GM06990 (cell line): ENCODE measurements at regions not wholly inside any gene's neighbourhood (a gene's known extent, or its start where the extent isn't known, plus 50 kb on each side); places are given as distances from the start of the nearest gene placed in this dataset.
"Not testable (repeated sequence)": the region's sequence is repeated elsewhere in the genome, so short reads cannot be mapped to it uniquely, and the experiment has no call there.

ENCODE experiments used
- DNase-seq: peaks from one replicate; pipeline ENCODE4 v3.0.0-alpha.2; 2011; ENCODE audit not compliant: insufficient read length; ENCODE audit errors: extremely low read depth
- H3K27me3 ChIP-seq: replicated peaks from 2 replicates; pipeline ENCODE4 v1.6.0; 2011; ENCODE audit warnings: low read length; ENCODE audit not compliant: control insufficient read depth, insufficient read depth
- H3K36me3 ChIP-seq: 2 replicates; pipeline ENCODE4 v1.5.1; 2011; ENCODE audit warnings: low read length; ENCODE audit not compliant: control insufficient read depth, insufficient read depth
- H3K4me3 ChIP-seq: replicated peaks from 2 replicates; pipeline ENCODE4 v1.5.1; 2011; ENCODE audit warnings: low read depth, mild to moderate bottlenecking, control low read depth, low read length
- TF ChIP-seq, protein P1 (sequence below): IDR thresholded peaks from 2 replicates; pipeline ENCODE4 v1.5.1; 2011; ENCODE audit warnings: low read length, control low read depth, mild to moderate bottlenecking, inconsistent platforms; ENCODE audit not compliant: insufficient read depth, poor library complexity, severe bottlenecking

DNA sequence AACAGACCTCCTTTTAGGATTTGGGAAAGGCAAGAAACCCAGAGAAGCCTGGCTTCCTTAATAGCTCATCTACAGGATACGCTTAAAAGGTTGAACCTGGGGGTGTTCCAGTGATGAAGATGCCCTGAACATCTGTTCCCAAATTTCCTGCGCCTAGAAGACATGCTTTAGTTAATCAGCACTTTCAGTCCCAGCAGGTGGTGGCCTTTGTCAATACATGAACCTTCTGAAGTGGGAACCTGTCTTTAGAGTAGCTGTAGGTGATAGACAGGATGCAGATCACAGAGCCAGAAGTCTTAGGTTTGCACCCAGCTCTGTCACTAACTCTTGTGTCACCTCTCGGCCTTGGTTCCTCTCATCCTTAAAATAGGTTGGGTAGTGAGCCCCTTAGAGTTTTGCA lies 149.7 kb upstream of the SYNPR start:
- TF ChIP-seq, protein P1, sequence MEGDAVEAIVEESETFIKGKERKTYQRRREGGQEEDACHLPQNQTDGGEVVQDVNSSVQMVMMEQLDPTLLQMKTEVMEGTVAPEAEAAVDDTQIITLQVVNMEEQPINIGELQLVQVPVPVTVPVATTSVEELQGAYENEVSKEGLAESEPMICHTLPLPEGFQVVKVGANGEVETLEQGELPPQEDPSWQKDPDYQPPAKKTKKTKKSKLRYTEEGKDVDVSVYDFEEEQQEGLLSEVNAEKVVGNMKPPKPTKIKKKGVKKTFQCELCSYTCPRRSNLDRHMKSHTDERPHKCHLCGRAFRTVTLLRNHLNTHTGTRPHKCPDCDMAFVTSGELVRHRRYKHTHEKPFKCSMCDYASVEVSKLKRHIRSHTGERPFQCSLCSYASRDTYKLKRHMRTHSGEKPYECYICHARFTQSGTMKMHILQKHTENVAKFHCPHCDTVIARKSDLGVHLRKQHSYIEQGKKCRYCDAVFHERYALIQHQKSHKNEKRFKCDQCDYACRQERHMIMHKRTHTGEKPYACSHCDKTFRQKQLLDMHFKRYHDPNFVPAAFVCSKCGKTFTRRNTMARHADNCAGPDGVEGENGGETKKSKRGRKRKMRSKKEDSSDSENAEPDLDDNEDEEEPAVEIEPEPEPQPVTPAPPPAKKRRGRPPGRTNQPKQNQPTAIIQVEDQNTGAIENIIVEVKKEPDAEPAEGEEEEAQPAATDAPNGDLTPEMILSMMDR: no peak
- Histone ChIP-seq H3K36me3 (no peaks in the 10 kb centered on the region), H3K4me3 (no peak overlapping the region), H3K27me3 (no peaks in the 10 kb centered on the region)
- DNase-seq: no peak

DNA sequence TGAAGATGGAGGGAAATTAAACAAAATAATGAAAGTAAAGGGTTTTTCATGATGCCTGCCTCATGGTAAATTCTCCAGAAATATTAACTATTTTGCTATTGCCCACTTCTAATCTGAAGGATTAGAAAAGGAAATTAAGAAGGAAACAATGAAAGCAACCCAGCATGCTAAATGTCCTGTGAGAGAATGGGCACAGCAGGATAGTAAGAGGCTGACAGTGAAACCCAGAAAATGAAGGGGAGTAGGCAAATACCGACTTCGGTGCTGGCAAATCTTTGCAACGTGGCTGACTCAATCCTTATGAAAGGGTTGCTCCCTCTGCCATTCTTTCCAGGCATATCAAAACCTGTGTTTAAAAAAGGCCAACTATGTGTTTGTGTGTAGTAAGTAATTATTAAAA lies 147.5 kb upstream of the SYNPR start:
- H3K27me3 ChIP-seq: no peaks in the 10 kb centered on the region
- no peak overlapping the region for H3K4me3 ChIP-seq
- DNase-seq: no peak
- TF ChIP-seq, protein P1: no peak
- H3K36me3 ChIP-seq: no peaks in the 10 kb centered on the region

DNA sequence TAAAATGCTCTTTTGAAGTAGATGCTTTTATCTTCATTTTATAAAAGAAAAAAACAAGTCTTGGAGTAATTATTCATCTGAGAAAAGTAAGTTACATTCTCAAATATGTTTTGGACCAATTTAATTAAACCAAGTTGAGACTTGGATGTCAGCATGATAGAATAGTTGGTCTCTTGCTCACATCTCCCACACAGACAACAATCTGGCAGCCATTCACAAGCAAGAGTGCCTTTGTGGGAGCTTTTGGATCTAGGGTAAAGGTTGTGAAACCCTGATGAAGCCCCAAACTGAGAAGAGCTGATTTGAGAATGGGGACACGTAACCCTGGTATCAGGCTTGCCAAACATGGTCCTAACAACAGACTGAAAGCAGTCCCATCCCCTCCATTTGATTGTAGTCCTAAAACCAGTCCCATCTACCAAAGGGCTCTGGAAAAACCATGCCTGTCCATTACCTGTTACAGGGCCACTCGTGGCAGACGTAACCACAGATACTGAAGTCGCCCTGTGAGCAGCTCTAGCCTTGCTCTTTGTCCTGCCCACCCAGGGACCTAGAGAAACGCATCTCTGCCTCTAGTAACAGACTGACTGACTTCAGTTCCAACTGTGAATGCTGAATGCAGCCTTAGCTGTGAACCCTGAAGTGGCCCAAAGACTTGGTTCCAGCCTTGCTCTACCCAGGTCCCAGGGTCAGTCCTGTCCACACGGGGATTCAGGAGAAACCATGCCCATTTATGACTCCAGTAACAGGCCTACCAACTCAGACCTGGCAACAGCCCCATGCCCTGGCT lies 145.5 kb upstream of the SYNPR start:
- Histone ChIP-seq H3K27me3 (no peaks in the 10 kb centered on the region), H3K4me3 (no peak overlapping the region), H3K36me3 (no peaks in the 10 kb centered on the region)
- no peak for DNase-seq
- TF ChIP-seq, protein P1: no peak

DNA sequence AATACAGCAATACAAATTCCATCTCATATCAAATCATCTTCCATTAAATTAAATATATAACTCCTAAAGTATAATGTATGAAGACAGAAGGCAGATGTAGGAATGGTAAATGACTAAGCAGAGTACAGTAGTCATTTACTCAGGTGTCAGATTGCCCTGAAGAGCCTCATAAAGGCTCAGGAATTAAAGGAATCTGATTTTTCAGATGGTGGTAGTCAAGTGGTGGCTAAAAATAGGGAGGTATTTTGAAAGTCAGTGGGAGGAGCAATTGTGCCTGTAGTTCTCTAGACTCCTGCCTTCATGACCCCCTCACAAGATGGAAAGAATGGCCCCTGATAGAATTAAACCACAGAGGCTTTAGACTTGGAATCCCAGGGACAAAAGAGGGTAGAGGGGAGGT lies 142.7 kb upstream of the SYNPR start:
- Histone ChIP-seq H3K4me3 (no peak overlapping the region), H3K36me3 (no peaks in the 10 kb centered on the region), H3K27me3 (no peaks in the 10 kb centered on the region)
- no peak for DNase-seq
- TF ChIP-seq, protein P1: no peak

DNA sequence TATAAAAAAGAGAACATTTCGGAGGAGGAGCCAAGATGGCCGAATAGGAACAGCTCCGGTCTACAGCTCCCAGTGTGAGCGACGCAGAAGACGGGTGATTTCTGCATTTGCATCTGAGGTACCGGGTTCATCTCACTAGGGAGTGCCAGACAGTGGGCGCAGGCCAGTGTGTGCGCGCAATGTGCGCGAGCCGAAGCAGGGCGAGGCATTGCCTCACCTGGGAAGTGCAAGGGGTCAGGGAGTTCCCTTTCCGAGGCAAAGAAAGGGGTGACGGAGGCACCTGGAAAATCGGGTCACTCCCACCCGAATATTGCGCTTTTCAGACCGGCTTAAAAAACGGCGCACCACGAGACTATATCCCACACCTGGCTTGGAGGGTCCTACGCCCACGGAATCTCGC lies 141.9 kb upstream of the SYNPR start:
- DNase-seq, H3K36me3 ChIP-seq, H3K4me3 ChIP-seq, H3K27me3 ChIP-seq: not testable (repeated sequence)

DNA sequence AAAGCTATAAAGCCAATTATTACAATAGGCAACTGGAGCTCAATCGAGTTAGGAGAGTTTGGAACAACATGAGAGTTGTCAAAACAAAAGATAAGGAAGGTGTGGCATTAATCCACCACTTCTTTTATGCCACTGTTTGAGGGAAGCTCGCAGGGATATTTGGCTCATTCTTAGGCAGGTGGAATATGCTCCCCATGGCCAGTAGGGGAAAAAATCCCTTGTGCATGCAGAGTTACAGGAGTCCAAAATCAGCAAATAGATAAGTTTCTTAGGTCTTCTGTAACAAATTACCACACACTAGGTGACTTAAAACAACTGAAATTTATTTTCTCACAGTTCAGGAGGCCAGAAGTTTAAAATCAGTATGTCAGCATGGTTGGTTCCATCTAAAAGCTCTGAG lies 135.4 kb upstream of the SYNPR start:
- Histone ChIP-seq H3K27me3 (no peaks in the 10 kb centered on the region), H3K36me3 (no peaks in the 10 kb centered on the region), H3K4me3 (no peak overlapping the region)
- no peak for DNase-seq
- TF ChIP-seq, protein P1: no peak
